Stimulated activated naive CD8-positive, alpha-beta T cell treated with anti-CD3 and anti-CD28 coated beads, Interleukin-15, Interleukin-2, amounts not matched to agents 100 U/mL and 50 U/mL, for 24 hours (primary cell): ENCODE measurements at regions not wholly inside any gene's neighbourhood (a gene's known extent, or its start where the extent isn't known, plus 50 kb on each side); places are given as distances from the start of the nearest gene placed in this dataset.

Source experiments
- ATAC-seq: fragments of 150-1000 bp; cut with Tn5 transposase; one replicate; pipeline ENCODE4 v1.10.0; 2021
- DNase-seq: peaks from one replicate; pipeline ENCODE4 v3.0.0; 2021

DNA sequence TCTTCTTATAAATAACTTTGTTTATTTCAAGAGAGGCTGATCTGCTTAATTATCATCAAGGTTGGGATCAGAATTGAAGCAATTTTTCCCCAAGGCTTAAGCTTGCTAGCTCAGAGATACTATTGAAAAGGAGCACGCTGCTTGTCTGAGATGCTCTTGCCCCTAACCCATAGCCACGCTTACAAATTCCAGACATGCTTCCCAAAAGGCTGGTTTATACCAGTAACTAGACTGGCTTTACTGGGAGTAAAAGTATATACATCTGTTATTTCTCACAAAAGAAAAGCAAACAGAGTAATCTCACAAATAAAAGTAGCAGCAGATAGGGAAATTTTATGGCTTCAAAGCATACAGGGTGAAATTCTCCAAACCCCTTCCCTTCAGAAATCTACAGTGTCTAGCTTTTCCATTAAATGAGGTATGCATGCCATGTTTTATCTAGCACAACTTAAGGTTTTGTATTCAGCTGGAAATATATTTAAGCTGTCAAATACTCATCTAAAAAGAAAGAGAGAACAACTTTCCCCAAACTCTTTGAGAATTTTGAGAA is 163.2 kb upstream of the TRPC7 start:
- DNase-seq (no peak), ATAC-seq (no peak)

GRCh38 chr5:136527311-136527710 is 162.0 kb upstream of the TRPC7 start:
- ATAC-seq (no peak), DNase-seq (no peak)

DNA sequence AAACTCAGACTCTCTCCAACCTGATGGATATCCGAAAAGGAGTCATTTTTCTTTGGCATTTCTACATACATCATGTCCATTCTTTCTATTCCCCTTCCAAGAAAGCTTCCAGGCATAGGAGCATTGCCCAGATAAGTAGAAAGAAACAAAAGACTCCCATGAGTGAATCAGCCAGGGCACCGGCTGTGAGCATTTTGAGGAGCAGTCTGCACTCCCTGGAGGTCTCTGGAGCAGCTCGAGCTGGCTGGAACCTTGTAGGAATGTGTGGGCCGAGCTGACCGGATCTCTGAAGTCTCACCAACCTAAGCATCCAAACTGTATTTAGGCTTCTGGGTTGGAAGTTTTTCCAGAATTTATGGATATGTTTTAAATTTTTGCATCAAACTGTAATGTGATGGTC is 161.4 kb upstream of the TRPC7 start:
- no peak for ATAC-seq
- DNase-seq, result no peak

DNA sequence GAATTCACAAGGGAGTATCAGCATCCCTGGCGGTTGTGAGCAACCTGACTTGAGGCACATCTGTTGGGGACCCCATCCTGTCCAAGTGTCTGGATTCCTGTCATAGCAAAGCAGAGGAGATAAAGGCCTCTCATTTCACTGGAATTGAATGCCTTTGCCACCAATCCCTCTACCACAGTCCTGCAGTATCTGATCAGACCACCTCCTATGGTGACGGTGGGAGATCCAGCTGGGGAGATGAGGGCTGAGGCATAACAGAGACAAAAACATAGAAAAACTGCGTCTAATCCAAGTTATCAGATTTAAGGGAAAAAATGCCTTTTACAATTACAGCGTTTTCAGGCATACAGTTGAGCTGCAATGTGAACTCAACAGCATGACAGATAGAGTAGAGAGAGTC is 160.7 kb upstream of the TRPC7 start:
- no peak for DNase-seq

GRCh38 chr5:136525597-136525996 is 160.3 kb upstream of the TRPC7 start:
- no peak for ATAC-seq
- DNase-seq, result no peak

More for the DNA sequence above, 160.7 kb upstream of the TRPC7 start:
- no peak for ATAC-seq

DNA sequence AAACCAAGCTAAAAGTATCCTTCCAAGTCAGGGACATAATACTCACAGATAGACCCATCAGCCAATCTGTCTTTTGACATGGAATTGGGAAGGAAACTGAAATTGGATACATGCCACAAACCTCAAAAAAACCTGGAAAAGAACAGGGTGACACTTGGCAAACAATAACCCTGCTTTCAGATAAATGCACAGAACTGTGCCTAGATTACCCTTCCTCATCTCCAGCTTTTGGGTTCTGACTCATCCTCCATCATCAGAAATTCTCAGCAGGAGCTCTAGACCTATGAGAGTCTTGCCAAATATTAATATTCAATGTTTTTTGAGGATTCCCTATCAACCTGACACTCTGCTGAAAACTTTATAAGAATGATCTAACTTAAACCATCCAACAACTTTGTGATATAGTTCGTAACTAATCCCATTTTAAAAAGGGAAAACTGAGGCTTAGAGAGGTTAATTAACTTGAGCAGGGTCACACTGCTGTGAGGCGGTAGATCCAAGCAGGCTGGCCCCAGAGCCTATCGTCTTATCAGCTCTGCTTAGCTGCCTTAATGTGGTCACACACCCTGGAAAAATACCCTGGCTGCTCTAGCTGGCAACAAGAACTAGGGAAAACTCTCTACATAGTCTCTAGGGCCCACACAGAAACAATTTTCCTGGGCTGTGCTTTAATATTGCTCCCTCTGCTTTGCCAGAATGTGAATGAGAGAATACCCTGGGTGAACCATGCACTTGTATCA is 157.0 kb upstream of the TRPC7 start:
- no peak for ATAC-seq
- DNase-seq, result no peak

GRCh38 chr5:136521696-136522095 is 156.4 kb upstream of the TRPC7 start:
- DNase-seq (no peak), ATAC-seq (no peak)

DNA sequence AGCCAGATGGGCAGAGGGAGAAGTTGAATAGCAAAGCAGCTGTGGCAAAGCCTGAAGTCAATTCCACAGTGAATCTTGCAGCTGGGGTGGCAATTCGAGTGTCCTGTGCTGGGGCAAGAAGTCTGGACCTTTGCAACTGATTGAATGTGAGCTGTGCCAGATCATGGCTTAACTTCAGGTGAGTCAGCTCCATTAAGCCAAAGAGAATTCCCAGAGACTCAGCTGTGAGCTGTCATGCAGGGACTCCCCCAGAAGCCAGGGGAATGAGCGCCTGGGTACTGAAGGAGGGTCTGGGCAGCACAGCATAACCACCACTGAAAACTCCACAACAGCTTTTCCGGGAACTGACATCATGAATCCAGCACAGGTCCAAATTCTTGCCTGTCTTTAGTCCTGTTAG is 153.5 kb upstream of the TRPC7 start:
- no peak for ATAC-seq
- DNase-seq, result no peak

DNA sequence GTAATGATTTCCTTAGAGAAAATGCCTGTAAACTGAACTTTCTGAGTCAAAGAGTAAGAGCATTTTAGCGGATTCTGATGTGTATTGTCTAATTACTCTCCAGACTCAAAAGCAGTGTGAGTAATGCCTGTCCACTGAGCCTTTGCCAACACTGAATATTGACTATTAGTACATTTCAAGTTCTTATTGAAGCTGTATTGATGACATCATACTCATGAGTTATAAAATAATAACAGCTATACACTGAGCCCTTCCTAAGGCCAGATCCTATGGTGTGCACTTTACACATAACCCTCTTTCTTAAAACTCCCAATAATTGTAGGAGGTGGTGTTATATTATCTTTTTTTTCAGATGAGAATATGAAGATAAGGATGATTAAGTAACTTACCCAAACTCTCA is 152.8 kb upstream of the TRPC7 start:
- ATAC-seq (no peak), DNase-seq (no peak)

DNA sequence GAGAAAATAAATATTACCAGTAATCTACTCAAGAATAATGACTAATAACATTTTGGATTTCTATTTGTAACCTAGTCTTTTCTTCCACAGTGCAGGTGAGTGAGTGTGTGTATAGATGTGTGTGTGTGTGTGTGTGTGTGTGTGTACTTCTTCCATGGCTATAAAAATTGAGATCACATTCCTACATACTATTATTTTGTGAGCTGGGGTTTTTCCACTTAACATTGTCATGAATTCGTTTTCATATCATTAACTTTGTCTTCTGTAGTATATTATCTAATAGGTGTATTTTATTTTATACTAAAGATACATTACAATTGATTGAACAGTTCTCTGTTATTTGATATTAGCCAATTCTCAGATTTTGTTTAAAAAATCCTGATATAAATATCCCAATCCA is 152.4 kb upstream of the TRPC7 start:
- ATAC-seq (no peak), DNase-seq (no peak)

GRCh38 chr5:136516637-136517036 is 151.3 kb upstream of the TRPC7 start:
- no peak for ATAC-seq
- no peak for DNase-seq

- ATAC-seq, result no peak
- no peak for DNase-seq
These were observed 148.1 kb upstream of the TRPC7 start for GRCh38 chr5:136513430-136513829.

- no peak for DNase-seq
- ATAC-seq, result no peak
These were observed 145.7 kb upstream of the TRPC7 start for GRCh38 chr5:136511046-136511445.

GRCh38 chr5:136510481-136510880 is 145.1 kb upstream of the TRPC7 start:
- ATAC-seq (no peak), DNase-seq (no peak)

DNA sequence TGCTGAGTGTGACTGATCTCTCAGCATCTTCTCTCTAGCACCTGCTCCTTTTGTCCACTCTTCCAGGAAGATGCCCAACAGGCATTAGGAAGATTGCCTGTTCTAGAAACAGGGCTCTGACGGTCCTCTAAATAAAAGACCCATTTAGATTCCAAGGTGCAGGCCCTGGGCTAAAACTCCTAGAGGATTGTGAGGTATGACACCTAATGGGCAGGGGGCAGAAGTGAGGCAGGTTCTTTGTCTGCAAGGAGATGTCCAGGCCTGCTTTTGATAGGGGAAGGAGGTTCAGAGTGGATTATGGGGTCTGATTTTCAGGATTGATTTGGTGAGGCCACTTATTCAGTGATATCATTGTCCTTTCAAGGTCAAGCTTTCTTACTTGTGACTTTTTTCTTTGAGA is 140.8 kb upstream of the TRPC7 start:
- DNase-seq (no peak), ATAC-seq (no peak)

DNA sequence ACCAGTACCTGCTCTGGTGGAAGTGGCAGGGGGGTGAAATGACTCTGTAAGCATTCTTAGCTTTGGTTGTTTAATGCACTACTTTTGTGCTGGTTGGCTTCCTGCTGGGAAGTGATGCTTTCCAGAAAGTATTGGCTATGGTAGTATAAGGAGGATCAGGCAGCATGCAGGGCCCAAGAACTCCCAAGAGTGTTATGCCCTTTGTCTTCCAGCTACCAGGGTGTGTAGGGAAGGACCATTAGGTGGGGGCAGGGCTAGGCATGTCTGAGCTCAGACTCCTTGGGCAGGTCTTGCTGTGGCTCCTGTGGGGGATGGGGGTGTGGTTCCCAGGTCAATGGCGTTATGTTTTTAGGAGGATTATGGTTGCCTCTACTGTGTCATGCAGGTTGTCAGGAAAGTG is 135.8 kb upstream of the TRPC7 start:
- no peak for DNase-seq

DNA sequence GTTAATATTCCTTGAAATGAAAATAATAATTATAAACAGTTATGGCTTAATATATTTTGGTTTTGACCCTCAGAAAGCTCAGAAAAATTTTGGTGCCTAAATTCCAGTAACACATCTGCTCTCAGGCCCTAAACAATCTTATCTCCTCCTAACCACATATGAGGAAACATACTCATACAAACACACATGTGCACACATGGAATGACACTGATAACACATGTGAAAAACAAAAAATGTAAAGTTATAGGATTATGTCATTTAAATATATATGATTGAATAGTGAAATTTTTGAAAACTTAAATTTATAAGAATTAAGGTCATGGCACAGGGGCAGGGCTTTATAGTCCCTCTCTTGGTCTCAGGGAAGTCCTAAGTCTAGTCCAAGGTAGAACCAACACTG is 127.2 kb upstream of the TRPC7 start:
- DNase-seq (no peak), ATAC-seq (no peak)

More for the DNA sequence above, 135.8 kb upstream of the TRPC7 start:
- ATAC-seq, result no peak

DNA sequence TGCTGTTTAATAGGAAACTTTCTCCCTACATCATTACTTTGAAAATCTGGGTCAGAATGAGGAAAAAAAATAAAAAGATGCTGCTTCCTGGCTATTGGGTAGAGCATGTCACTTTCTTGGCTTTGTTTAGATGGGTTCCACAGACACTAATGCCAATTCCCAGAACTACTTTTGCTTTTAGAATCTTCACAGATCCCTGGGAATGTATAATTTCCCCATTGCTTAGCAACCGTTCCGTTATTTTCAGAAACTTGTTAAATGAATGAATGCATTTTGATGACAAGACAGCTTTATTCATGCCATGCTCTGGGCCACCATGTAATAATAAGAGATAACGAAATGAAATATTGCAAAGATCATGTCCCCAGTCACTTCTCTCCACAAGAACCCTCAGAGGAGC is 126.5 kb upstream of the TRPC7 start:
- DNase-seq, result no peak
- ATAC-seq, result no peak

DNA sequence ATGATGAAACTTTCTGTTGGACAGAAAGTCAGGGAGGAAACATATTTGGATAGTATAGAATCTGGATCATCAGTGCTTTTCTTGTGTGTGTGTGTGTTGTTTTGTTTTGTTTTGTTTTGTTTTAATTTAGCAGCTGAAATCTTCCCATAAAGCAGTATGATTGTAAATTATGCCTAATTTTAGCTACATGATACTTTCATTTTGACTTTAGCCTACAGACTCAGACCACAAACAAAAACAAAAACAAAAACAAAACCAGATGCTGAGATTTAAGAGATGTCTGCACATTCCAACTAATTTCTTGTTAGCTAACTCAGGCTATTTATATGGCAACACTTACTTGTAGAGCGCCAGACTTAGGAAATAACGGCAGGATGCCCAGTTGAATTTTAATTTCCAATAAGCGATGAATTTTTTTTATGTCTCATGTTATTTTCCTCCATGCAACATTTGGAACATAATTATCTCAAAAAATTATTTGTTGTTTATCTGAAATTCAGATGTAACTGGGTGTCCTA is 119.5 kb upstream of the TRPC7 start:
- no peak for ATAC-seq
- no peak for DNase-seq

DNA sequence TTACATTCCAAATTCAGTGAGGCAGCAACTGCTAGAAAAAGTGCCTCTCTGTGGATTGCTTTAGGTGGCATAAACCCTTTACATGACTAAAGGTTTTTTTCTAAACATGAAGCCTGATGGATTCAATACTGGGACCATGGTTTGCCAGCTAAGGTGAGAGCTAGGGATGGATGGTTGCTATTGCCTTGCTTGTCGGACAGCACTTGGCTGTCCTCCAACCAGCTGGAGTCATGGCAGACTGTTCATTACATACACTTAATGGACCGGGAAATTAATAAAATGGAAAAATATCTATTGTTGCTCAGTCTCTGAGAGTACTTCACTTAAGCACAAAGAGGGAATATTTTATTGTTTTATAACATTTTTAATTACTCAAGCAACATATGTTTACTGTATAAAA is 116.9 kb upstream of the TRPC7 start:
- DNase-seq (no peak), ATAC-seq (no peak)

DNA sequence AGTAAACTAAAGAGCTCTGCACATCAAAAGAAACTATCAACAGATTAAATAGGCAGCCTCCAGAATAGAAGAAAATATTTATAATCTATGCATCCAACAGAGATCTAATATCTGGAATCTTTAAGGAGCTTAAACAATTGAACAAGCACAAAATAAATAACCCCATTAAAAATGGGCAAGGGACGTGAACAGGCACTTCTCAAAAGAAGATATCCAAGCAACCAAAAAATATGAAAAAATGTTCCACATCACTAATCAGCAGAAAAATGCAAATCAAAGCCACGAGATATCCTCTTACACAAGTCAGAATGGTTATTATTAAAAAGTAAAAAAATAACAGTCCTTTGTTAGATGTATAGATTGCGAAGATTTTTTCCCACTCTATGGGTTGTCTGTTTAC is 109.1 kb upstream of the TRPC7 start:
- ATAC-seq (no peak), DNase-seq (no peak)

DNA sequence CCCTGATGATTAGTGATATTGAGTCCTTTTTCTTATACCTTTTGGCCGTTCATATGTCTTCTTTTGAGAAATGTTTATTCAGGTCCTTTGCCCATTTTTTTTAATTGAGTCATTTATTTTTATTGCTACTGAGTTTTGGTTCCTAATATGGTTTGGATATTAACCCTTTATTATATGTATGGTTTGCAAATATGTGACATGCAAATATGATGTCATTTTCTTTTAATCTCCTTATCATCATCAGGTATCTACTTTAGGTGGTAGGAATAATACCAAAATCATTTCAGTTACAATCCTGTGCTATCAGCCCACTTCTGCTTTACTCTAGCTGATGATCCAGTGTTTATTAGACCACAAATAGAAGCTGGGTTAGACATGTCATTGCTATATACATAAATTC is 102.3 kb upstream of the TRPC7 start:
- DNase-seq (no peak), ATAC-seq (no peak)

DNA sequence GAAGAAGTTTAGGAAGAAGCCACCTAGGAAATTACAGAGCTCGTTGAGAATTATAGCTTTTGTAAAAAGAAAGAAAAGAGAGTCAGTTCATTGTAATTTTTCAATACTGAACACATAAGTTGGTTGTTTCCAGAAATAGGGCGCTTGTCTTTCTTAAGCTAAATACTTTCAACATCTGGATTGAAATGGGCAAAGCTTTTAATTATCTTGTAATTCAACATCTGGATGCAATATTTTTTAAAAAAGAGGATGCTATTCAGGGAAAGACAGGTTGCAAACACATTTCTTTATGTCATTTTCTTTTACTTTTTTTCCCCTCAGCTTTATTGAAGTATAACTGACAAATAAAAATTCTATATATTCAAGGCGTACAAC is 100.7 kb upstream of the TRPC7 start:
- ATAC-seq (no peak), DNase-seq (no peak)

DNA sequence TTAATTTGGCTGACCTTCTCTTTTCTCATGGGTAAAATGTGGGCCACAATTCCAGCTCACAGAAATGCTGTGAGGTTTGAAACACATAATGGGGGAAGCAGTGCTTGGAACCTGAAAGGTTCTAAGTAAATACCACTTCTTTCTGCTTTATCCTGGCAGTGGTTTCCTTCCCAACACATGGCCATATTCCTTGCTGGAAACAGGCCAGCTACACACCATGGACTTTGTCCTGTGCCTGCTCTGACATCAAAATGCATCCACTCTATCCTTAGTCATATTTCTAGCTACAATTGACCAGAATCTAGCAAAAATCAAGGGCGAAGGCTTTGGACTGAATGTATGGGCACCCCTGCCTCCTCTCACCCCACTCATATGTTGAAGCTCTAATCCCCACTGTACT is 93.1 kb upstream of the TRPC7 start:
- no peak for ATAC-seq
- no peak for DNase-seq
